GM10266 (cell line): ENCODE measurements at regions not wholly inside any gene's neighbourhood (a gene's known extent, or its start where the extent isn't known, plus 50 kb on each side); places are given as distances from the start of the nearest gene placed in this dataset.
"Not testable (repeated sequence)": the region's sequence is repeated elsewhere in the genome, so short reads cannot be mapped to it uniquely, and the experiment has no call there.

ENCODE experiments used
- DNase-seq: peaks from one replicate; pipeline ENCODE4 v3.0.0; 2012; ENCODE audit errors: extremely low spot score
- TF ChIP-seq, protein P1 (sequence below): IDR thresholded peaks from 2 replicates; pipeline ENCODE4 v1.5.1; 2012; ENCODE audit warnings: mild to moderate bottlenecking, low read depth; ENCODE audit not compliant: control insufficient read depth, insufficient read depth; ENCODE audit errors: missing control alignments

DNA sequence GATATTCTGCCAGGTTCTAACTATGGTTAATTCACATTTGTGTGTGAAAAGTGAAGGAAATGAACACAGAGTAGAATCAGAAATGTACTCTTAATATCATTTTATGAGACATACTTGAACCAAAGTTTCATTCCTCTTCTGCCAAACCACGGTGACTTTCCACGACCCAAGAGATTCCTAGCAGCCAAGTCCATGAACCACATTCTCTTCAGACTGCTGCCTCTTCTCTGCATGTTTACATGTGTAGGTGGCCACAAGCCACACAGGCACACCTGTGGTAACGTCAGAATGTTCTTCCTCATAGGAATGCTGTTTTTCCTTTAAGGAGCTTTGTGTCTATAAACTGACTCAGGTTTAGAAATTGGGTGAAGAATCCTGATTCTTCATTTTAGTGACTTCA is 1411.2 kb downstream of the RAPGEF2 start:
- TF ChIP-seq, protein P1, sequence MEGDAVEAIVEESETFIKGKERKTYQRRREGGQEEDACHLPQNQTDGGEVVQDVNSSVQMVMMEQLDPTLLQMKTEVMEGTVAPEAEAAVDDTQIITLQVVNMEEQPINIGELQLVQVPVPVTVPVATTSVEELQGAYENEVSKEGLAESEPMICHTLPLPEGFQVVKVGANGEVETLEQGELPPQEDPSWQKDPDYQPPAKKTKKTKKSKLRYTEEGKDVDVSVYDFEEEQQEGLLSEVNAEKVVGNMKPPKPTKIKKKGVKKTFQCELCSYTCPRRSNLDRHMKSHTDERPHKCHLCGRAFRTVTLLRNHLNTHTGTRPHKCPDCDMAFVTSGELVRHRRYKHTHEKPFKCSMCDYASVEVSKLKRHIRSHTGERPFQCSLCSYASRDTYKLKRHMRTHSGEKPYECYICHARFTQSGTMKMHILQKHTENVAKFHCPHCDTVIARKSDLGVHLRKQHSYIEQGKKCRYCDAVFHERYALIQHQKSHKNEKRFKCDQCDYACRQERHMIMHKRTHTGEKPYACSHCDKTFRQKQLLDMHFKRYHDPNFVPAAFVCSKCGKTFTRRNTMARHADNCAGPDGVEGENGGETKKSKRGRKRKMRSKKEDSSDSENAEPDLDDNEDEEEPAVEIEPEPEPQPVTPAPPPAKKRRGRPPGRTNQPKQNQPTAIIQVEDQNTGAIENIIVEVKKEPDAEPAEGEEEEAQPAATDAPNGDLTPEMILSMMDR = no peak
- DNase-seq = no peak

- TF ChIP-seq, protein P1 = no peak
- no peak for DNase-seq
Measured at GRCh38 chr4:160523231-160523630, 1420.4 kb downstream of the RAPGEF2 start.

- DNase-seq = no peak
- TF ChIP-seq, protein P1 = no peak
Measured at GRCh38 chr4:160537681-160538080, 1434.8 kb downstream of the RAPGEF2 start.

GRCh38 chr4:160546201-160546600 is 1443.3 kb downstream of the RAPGEF2 start:
- no peak for DNase-seq
- TF ChIP-seq, protein P1 = no peak

- not testable (repeated sequence) for DNase-seq
Measured at GRCh38 chr4:160549951-160550519, 1447.2 kb downstream of the RAPGEF2 start.

- DNase-seq = no peak
- TF ChIP-seq, protein P1 = no peak
Measured at GRCh38 chr4:160562661-160563060, 1459.8 kb downstream of the RAPGEF2 start.

- DNase-seq = no peak
- TF ChIP-seq, protein P1 = no peak
Measured at GRCh38 chr4:160563552-160564282, 1460.8 kb downstream of the RAPGEF2 start.
